Ishikawa (cell line): ENCODE measurements at regions not wholly inside any gene's neighbourhood (a gene's known extent, or its start where the extent isn't known, plus 50 kb on each side); places are given as distances from the start of the nearest gene placed in this dataset.

ENCODE experiments used
- CEBPB ChIP-seq: IDR thresholded peaks from 2 replicates; pipeline ENCODE4 v1.6.1; 2012
- CREB1 ChIP-seq: IDR thresholded peaks from 2 replicates; pipeline ENCODE4 v1.6.1; 2012; ENCODE audit warnings: low read depth
- EGR1 ChIP-seq: IDR thresholded peaks from 2 replicates; pipeline ENCODE4 v1.6.1; 2012
- EP300 ChIP-seq: IDR thresholded peaks from 2 replicates; pipeline ENCODE4 v1.6.1; 2012; ENCODE audit warnings: borderline replicate concordance
- FOXM1 ChIP-seq: IDR thresholded peaks from 2 replicates; pipeline ENCODE4 v1.6.1; 2012; ENCODE audit warnings: low read depth, borderline replicate concordance
- NFIC ChIP-seq: IDR thresholded peaks from 2 replicates; pipeline ENCODE4 v1.6.1; 2012
- RAD21 ChIP-seq: IDR thresholded peaks from 2 replicates; pipeline ENCODE4 v1.6.1; 2012; ENCODE audit warnings: low read depth
- TAF1 ChIP-seq: IDR thresholded peaks from 2 replicates; pipeline ENCODE4 v1.6.1; 2012; ENCODE audit warnings: low read depth, mild to moderate bottlenecking
- TCF12 ChIP-seq: IDR thresholded peaks from 2 replicates; pipeline ENCODE4 v1.6.1; 2012; ENCODE audit warnings: low read depth
- TEAD4 ChIP-seq: IDR thresholded peaks from 2 replicates; pipeline ENCODE4 v1.6.1; 2012
- YY1 ChIP-seq: IDR thresholded peaks from 2 replicates; pipeline ENCODE4 v1.6.1; 2012; ENCODE audit warnings: low read depth
- ZBTB7A ChIP-seq: IDR thresholded peaks from 2 replicates; pipeline ENCODE4 v1.6.1; 2012; ENCODE audit warnings: low read depth
- TF ChIP-seq, protein P1 (sequence below): IDR thresholded peaks from 2 replicates; pipeline ENCODE4 v1.6.1; 2012
- TF ChIP-seq, protein P2 (sequence below): IDR thresholded peaks from 2 replicates; pipeline ENCODE4 v1.6.1; 2012
- TF ChIP-seq, protein P3 (sequence below): IDR thresholded peaks from 2 replicates; pipeline ENCODE4 v1.6.1; 2012; ENCODE audit warnings: low read depth, mild to moderate bottlenecking

DNA sequence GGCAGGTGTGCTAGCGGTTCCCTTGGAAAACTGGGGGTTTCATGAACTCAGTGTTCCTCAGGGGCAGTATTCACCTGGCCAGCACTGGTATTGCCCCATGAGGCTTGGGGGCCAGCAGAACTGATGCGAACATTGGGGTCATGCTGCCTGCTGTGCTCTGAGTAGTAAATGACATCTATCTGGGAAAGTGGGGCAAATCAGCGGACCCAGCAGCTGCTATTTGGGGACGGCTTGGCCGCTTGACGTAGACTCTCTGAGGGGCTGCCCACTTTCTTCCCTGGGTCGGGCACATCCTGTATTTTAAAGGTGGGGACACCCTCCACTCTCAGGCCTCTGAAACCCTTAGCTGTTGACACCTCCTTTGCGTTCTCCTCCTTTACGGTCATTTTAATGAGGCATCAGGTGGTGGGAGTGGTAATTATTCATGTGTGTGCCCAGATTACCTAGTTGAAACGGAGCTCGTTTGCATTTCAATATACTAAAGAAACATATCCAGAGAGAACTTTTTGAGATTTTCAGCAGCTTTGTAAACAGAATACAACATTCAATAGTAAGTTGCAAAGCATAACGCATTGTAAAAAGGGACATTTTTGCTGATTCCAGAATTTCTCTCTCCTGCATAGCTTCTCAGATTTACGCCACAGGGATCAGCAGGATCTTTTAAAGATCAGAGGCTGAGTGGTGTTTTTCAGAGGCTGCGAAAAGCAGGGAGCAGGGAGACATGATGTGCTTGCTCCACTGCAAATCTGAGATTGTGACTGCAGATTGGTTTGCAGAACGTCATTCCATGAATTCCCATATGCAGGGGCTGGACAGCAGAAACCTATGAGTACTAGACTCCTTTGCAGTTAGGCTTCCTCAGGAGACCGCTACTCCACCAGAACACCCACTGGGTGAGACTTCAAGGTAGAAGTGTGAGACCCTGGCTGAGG lies 56.8 kb upstream of the ZFR start:
- TF ChIP-seq CREB1 (no peak), EGR1 (no peak), ZBTB7A (no peak), TAF1 (no peak), EP300 (no peak), NFIC (no peak)
- TF ChIP-seq, protein P1, sequence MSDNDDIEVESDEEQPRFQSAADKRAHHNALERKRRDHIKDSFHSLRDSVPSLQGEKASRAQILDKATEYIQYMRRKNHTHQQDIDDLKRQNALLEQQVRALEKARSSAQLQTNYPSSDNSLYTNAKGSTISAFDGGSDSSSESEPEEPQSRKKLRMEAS, result no peak

DNA sequence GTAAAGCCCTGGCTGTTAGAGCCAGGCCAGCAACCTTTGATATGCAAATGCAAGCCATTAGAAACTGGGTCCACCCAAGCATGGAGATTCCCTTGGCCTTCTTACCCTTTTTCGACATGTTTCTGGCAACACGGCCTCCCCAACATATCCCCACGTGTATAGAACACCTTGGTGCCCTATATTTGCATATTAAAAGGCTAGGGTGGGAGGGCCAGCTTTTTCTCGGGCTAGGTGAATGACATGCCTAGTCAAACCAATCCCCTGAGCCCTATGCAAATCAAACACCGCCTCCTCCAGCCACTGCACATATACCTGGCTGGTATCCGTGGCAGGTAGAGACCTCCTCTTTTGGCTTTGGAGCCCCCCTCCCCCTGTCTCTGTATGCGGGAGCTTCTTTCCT lies 55.6 kb upstream of the ZFR start:
- TF ChIP-seq, protein P1, result peak; percentile 56; the same call in 1 of the 2 replicates
- TF ChIP-seq CREB1 (0 out of 2 replicates have a peak, but pooled peaks have one; percentile 32), YY1 (no peak)

DNA sequence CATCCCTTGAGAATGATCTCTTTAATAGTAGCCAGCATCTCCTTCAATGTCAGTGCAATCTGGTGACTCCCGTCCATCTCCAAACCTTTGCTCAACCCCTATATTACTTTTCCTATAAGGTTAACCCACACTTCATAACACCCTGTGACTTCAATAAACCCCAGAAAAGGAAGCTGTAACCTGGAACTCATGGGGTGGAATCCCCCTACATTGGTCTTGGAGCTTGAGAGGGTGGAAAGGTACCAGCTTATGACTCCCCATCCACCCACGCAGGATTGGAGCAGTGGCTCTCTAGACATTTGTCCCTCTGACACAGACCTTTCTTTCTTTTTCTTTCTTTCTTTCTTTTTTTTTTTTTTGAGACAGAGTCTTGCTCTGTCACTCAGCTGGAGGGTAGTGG lies 54.7 kb upstream of the ZFR start:
- TF ChIP-seq NFIC (no peak), CREB1 (no peak), CEBPB (no peak), FOXM1 (no peak), TEAD4 (no peak), EP300 (no peak)

DNA sequence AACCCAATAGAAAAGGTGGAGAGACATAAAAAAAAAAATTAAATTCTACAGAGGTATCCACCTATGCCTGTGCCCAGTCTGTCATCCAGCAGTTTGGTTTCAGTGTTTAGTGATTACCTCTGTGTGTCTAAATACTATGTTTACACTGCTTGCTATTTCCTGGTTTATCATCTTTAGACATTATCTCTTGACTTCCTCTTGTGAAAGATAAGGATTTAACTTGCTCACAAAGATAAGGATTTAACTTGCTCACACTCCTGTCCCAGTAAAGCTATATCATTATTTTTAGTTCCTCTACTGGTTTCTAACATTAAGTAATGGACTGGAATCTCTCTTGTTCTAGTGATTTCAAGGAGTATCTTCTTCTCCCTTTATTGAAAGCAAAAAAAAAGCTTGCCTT lies 53.9 kb upstream of the ZFR start:
- TF ChIP-seq NFIC (no peak), CEBPB (no peak), TEAD4 (no peak), FOXM1 (no peak), YY1 (no peak), EP300 (no peak), ZBTB7A (no peak)
- TF ChIP-seq, protein P1, result no peak
- TF ChIP-seq, protein P2, sequence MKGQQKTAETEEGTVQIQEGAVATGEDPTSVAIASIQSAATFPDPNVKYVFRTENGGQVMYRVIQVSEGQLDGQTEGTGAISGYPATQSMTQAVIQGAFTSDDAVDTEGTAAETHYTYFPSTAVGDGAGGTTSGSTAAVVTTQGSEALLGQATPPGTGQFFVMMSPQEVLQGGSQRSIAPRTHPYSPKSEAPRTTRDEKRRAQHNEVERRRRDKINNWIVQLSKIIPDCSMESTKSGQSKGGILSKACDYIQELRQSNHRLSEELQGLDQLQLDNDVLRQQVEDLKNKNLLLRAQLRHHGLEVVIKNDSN, result no peak

DNA sequence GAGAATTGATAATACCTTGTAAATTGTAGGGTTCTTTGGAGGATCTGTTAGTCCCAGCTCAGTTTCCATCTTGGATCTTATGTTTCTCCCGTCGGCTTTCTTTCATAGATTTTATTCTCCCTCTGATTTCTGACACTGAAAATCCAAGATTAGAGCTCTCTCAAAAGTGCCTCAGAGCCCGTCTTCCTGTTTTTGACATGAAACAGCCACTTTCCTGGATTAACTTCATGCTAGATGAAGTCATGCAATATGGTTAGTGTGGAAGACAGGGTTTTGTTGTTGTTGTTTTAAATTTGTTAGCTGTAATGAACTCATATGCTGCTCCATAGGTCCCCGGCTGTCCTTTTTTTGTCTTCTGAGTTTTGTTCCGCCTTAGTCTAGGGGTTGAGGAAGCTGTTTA lies 51.6 kb upstream of the ZFR start:
- TF ChIP-seq TEAD4, result no peak
- TF ChIP-seq, protein P2, result no peak
- TF ChIP-seq, protein P3, sequence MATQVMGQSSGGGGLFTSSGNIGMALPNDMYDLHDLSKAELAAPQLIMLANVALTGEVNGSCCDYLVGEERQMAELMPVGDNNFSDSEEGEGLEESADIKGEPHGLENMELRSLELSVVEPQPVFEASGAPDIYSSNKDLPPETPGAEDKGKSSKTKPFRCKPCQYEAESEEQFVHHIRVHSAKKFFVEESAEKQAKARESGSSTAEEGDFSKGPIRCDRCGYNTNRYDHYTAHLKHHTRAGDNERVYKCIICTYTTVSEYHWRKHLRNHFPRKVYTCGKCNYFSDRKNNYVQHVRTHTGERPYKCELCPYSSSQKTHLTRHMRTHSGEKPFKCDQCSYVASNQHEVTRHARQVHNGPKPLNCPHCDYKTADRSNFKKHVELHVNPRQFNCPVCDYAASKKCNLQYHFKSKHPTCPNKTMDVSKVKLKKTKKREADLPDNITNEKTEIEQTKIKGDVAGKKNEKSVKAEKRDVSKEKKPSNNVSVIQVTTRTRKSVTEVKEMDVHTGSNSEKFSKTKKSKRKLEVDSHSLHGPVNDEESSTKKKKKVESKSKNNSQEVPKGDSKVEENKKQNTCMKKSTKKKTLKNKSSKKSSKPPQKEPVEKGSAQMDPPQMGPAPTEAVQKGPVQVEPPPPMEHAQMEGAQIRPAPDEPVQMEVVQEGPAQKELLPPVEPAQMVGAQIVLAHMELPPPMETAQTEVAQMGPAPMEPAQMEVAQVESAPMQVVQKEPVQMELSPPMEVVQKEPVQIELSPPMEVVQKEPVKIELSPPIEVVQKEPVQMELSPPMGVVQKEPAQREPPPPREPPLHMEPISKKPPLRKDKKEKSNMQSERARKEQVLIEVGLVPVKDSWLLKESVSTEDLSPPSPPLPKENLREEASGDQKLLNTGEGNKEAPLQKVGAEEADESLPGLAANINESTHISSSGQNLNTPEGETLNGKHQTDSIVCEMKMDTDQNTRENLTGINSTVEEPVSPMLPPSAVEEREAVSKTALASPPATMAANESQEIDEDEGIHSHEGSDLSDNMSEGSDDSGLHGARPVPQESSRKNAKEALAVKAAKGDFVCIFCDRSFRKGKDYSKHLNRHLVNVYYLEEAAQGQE, result no peak
- TF ChIP-seq TCF12, result no peak
- TF ChIP-seq ZBTB7A, result no peak
- TF ChIP-seq EP300, result no peak
- TF ChIP-seq YY1, result no peak
- no peak for TF ChIP-seq EGR1
- no peak for TF ChIP-seq RAD21
- no peak for TF ChIP-seq CREB1
- no peak for TF ChIP-seq FOXM1
- TF ChIP-seq CEBPB, result no peak
- no peak for TF ChIP-seq NFIC
- TF ChIP-seq TAF1, result no peak
- TF ChIP-seq, protein P1, result no peak

DNA sequence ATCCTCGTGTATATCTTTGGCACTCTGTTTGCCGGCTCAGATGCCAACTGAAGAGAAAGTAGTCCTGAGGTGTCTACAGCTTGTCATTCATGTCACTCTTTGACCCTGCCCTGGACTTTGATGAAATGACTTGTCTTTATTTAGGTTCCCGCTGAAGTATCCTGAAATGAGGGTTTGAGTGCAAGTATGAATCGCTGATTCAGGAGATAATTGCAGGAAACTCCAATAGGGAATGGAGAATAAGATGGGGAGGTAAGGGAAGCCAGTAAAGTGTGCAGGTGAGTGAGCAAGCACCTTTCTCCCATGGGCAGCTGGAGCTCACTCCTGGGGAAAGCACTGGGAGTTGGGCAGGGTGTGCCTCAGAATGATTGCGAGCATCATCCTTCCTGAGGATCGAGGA lies 50.3 kb upstream of the ZFR start:
- no peak for TF ChIP-seq TEAD4
- TF ChIP-seq, protein P3, result no peak
- TF ChIP-seq RAD21, result no peak
- TF ChIP-seq FOXM1, result no peak
- no peak for TF ChIP-seq TAF1
- no peak for TF ChIP-seq YY1
- TF ChIP-seq CEBPB, result no peak
- no peak for TF ChIP-seq EGR1
